GM12875 (cell line): ENCODE measurements at regions not wholly inside any gene's neighbourhood (a gene's known extent, or its start where the extent isn't known, plus 50 kb on each side); places are given as distances from the start of the nearest gene placed in this dataset.

Experiments used
- H3K4me3 ChIP-seq: one replicate; pipeline ENCODE4 v1.5.1; 2011; ENCODE audit warnings: low read depth, low read length, control low read depth
- CTCF ChIP-seq: IDR thresholded peaks from 2 replicates; pipeline ENCODE4 v1.5.1; 2011; ENCODE audit warnings: low read depth, mild to moderate bottlenecking, control low read depth, inconsistent platforms, low read length, moderate library complexity, borderline replicate concordance; ENCODE audit not compliant: insufficient read depth

DNA sequence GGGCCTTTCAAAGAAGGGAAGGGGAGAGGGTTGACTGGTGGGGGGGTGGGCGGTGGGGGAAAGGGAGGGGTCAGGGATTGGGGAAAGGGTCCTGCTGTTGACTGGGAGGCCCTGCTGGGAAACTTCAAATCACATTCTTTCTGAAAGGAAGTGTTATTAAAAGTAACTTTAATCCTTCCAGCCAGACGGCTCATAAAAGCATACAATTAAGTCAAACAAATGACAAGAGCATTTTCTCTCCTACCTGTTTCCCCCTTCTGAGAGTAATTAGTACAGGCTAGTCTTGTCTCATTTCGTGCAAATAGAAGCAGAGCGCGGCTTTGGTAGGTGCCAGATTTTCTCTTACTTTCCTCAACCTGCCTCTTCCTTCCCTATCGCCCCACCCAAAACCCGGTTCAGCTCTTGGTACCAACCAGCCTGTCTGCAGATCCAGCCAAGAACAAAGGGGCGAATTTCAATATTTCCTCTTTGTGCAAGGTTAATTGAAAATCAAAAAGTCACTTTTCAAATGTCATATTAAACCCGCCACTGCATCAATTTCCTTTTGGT, 2112.6 kb upstream of the PIK3C3 start:
- H3K4me3 ChIP-seq: no peak overlapping the region
- no peak for TF ChIP-seq CTCF

GRCh38 chr18:39841482-39842365, 2113.3 kb upstream of the PIK3C3 start:
- no peak overlapping the region for H3K4me3 ChIP-seq
- TF ChIP-seq CTCF: no peak

DNA sequence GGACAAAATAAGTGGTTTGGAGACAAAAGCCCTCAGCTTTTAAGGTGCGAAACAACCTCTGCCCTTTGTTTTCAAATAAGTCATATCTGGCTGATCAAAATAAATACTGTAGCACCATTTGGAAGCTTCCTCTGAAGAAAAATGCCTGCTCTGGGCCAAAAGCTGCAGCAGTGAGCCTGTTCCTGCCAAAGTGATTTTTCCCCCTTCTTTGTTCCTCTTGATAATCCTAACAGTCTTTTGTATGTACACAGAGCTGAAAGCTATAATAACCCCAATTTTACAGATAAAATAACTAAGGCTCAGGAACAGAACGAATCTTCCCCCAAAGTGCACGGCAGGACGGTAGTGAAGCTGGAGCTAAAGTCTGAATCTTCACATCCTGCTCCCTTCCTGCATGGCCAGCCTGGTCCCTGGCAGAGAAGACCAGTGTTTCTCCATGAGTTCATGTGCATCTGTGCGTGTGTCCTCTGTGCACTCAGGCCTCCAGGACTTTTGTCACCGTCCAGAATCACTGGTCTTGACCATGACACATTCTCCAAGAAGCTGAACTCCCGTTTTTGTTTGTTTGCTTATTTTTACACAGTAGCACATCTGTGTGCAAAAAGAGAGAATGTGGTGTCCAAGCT, 2114.1 kb upstream of the PIK3C3 start:
- no peak overlapping the region for H3K4me3 ChIP-seq
- no peak for TF ChIP-seq CTCF

- no peak for TF ChIP-seq CTCF
- no peak overlapping the region for H3K4me3 ChIP-seq
Measured at GRCh38 chr18:39840406-39840805, 2114.6 kb upstream of the PIK3C3 start.

- TF ChIP-seq CTCF: no peak
- H3K4me3 ChIP-seq: no peak overlapping the region
Measured at GRCh38 chr18:39839782-39840181, 2115.3 kb upstream of the PIK3C3 start.

DNA sequence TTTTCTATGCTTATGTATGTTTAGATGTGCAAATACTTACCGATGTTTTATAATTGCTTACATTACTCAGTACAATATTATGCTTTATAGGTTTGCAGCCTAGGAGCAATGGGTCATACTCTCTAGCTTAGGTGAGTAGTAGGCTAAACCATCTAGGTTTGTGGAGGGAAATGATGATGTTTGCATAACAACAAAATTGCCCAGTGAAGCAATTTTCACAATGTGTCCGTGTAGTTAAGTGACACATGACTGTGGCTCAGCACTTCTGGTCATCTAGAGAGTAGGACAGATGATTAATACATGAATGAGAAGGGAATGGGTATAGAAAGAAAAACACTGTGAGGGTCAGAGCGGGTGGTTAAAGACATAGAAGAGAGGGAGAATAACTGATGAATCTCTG, 2116.2 kb upstream of the PIK3C3 start:
- TF ChIP-seq CTCF: no peak
- H3K4me3 ChIP-seq: no peak overlapping the region
